Calu3 (cell line): ENCODE measurements at regions not wholly inside any gene's neighbourhood (a gene's known extent, or its start where the extent isn't known, plus 50 kb on each side); places are given as distances from the start of the nearest gene placed in this dataset.

Experiments
- BruUV-seq: library from RNA; stranded (reverse); fragments of 400-500 nt; replicated peaks from 2 replicates; lab custom pipeline; 2021; lab: Mats Ljungman, UMichigan
- CTCF ChIA-PET: fragments of 300-600 bp; sonication (Branson Sonifier 250); formaldehyde crosslinking; loops from one replicate; lab custom pipeline; 2022; ENCODE audit warnings: antibody characterized with exemption; lab: Charles Lee
- DNase-seq: peaks from one replicate; pipeline ENCODE4 v3.0.0; 2022
- H3K27ac Mint-ChIP-seq: one replicate; pipeline ENCODE4 v1.8.0; 2022; ENCODE audit warnings: mixed read lengths; ENCODE audit not compliant: unreplicated experiment
- H3K27me3 Mint-ChIP-seq: one replicate; pipeline ENCODE4 v1.8.0; 2022; ENCODE audit warnings: mixed read lengths; ENCODE audit not compliant: unreplicated experiment
- H3K36me3 Mint-ChIP-seq: one replicate; pipeline ENCODE4 v1.8.0; 2022; ENCODE audit warnings: mild to moderate bottlenecking, moderate library complexity, mixed read lengths; ENCODE audit not compliant: insufficient read depth, unreplicated experiment
- H3K4me1 Mint-ChIP-seq: one replicate; pipeline ENCODE4 v1.8.0; 2022; ENCODE audit warnings: mild to moderate bottlenecking, low read depth, mixed read lengths; ENCODE audit not compliant: unreplicated experiment
- H3K4me3 Mint-ChIP-seq: one replicate; pipeline ENCODE4 v1.8.0; 2022; ENCODE audit warnings: mild to moderate bottlenecking, low read depth, moderate library complexity, mixed read lengths; ENCODE audit not compliant: unreplicated experiment
- H3K9me3 Mint-ChIP-seq: one replicate; pipeline ENCODE4 v1.8.0; 2022; ENCODE audit warnings: low read depth, mixed read lengths; ENCODE audit not compliant: unreplicated experiment
- CTCF ChIP-seq: fragments of 200-600 bp; IDR thresholded peaks from one replicate; pipeline ENCODE4 v1.8.0; 2022; ENCODE audit warnings: antibody characterized with exemption; ENCODE audit not compliant: unreplicated experiment
- intact Hi-C: fragments of 100-400 bp; cut with micrococcal nuclease; formaldehyde crosslinking; loops from one replicate; pipeline ENCODE4 v1.10.0; 2022; ENCODE audit not compliant: unreplicated experiment

- Mint-ChIP-seq H3K27ac (no peak overlapping the region), H3K27me3 (no peaks in the 10 kb centered on the region), H3K4me1 (peaks cover 23% of the 10 kb centered on the region), H3K36me3 (no peaks in the 10 kb centered on the region), H3K9me3 (no peaks in the 10 kb centered on the region), H3K4me3 (no peak overlapping the region)
- no TSS peak for BruUV-seq
- intact Hi-C loops: loop anchor here (5.0 kb wide), 1 partner anchor 161 kb away; the partner anchor contains the start of gene TRIB2
- peak; percentile 6 for DNase-seq
- no peak for TF ChIP-seq CTCF
- CTCF ChIA-PET: no interaction called here
Measured at GRCh38 chr2:12556762-12557161, 160.0 kb upstream of the TRIB2 start.

GRCh38 chr2:12557688-12558087 lies 159.0 kb upstream of the TRIB2 start:
- no peak for TF ChIP-seq CTCF
- BruUV-seq: no TSS peak
- H3K4me3 Mint-ChIP-seq: no peak overlapping the region
- H3K36me3 Mint-ChIP-seq: no peaks in the 10 kb centered on the region
- intact Hi-C loops: loop anchor here (5.0 kb wide), 1 partner anchor 160 kb away; the partner anchor contains the start of gene TRIB2
- peaks cover 23% of the 10 kb centered on the region for H3K4me1 Mint-ChIP-seq
- DNase-seq: no peak
- CTCF ChIA-PET: no interaction called here
- no peaks in the 10 kb centered on the region for H3K27me3 Mint-ChIP-seq
- no peaks in the 10 kb centered on the region for H3K9me3 Mint-ChIP-seq
- no peak overlapping the region for H3K27ac Mint-ChIP-seq

GRCh38 chr2:12558519-12558918 lies 158.2 kb upstream of the TRIB2 start:
- no peaks in the 10 kb centered on the region for H3K36me3 Mint-ChIP-seq
- TF ChIP-seq CTCF: no peak
- no peaks in the 10 kb centered on the region for H3K27me3 Mint-ChIP-seq
- intact Hi-C loops: loop anchor here (5.0 kb wide), 1 partner anchor 159 kb away; the partner anchor contains the start of gene TRIB2
- H3K4me1 Mint-ChIP-seq: peaks cover 23% of the 10 kb centered on the region
- no peak overlapping the region for H3K4me3 Mint-ChIP-seq
- no peak for DNase-seq
- H3K27ac Mint-ChIP-seq: no peak overlapping the region
- BruUV-seq: no TSS peak
- CTCF ChIA-PET: no interaction called here
- H3K9me3 Mint-ChIP-seq: no peaks in the 10 kb centered on the region

DNA sequence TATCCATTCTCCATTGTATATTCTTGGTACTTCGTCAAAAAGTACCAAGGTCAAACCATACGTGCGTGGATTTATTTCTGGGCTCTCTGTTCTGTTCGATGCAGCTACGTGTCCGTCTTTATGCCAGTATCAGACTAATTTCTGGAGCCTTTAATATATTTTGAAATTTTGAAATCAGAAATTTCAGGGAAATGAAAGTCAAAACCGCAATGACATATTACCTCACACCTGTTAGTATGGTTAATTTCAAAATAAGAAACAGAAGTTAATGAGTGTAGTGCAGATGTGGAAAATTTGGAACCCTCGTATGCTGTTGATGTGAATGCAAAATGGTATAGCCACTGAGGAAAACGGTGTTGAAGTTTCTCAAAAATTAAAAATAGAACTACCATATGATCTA lies 156.1 kb upstream of the TRIB2 start:
- no peaks in the 10 kb centered on the region for H3K27me3 Mint-ChIP-seq
- no peaks in the 10 kb centered on the region for H3K9me3 Mint-ChIP-seq
- TF ChIP-seq CTCF: no peak
- CTCF ChIA-PET: no interaction called here
- BruUV-seq: no TSS peak
- no peak overlapping the region for H3K27ac Mint-ChIP-seq
- H3K4me3 Mint-ChIP-seq: no peak overlapping the region
- intact Hi-C loops: no loop called here
- no peaks in the 10 kb centered on the region for H3K36me3 Mint-ChIP-seq
- DNase-seq: no peak
- H3K4me1 Mint-ChIP-seq: peaks cover 14% of the 10 kb centered on the region
